ENCODE measurements at regions not wholly inside any gene's neighbourhood (a gene's known extent, or its start where the extent isn't known, plus 50 kb on each side); places are given as distances from the start of the nearest gene placed in this dataset.

DNA sequence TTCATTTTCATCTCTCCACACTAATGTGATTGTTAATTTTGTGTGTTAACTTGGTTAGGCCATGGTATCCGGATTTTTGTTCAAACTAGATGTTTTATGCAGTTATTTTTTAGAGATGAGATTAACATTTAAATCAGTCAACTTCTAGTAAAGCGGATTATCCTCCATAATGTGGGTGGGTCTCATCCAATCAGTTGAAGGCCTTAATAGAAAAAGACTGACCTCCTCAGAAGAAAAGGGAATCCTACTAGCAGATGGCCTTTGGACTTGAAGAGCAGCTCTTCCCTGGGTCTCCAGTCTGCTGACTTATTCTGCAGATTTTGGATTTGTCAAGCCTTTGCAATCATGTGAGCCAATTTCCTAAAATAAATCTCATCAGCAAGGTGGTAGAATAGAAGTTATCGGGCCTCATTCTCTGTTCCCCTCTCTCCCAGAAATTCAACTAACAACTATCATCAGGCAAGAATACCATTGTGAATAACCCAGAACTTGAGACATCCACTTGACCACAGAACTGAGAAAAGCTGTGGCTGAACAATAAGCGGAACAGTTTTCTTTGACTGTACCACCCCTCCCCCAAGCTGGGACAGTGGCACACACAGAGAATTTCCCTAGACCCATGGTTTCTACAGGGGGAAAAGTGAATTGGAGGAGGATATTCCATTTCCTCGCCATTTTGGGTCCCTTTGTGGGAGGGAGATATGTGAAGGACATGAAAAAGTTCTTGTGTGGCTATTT is 323.0 kb downstream of the UTRN start:
- TF ChIP-seq, protein P1, sequence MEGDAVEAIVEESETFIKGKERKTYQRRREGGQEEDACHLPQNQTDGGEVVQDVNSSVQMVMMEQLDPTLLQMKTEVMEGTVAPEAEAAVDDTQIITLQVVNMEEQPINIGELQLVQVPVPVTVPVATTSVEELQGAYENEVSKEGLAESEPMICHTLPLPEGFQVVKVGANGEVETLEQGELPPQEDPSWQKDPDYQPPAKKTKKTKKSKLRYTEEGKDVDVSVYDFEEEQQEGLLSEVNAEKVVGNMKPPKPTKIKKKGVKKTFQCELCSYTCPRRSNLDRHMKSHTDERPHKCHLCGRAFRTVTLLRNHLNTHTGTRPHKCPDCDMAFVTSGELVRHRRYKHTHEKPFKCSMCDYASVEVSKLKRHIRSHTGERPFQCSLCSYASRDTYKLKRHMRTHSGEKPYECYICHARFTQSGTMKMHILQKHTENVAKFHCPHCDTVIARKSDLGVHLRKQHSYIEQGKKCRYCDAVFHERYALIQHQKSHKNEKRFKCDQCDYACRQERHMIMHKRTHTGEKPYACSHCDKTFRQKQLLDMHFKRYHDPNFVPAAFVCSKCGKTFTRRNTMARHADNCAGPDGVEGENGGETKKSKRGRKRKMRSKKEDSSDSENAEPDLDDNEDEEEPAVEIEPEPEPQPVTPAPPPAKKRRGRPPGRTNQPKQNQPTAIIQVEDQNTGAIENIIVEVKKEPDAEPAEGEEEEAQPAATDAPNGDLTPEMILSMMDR (IDR thresholded peaks at IDR 0.05; ENCODE audit: low read depth, low read length), result no peak
- no peak for DNase-seq (ENCODE audit: extremely low read depth, low read depth)

GRCh38 chr6:144612811-144613210 is 327.7 kb downstream of the UTRN start:
- TF ChIP-seq, protein P1 (IDR thresholded peaks at IDR 0.05; ENCODE audit: low read depth, low read length), result no peak

GRCh38 chr6:144613859-144614258 is 328.7 kb downstream of the UTRN start:
- no peak for DNase-seq (ENCODE audit: extremely low read depth, low read depth)

More at GRCh38 chr6:144612811-144613210, 327.7 kb downstream of the UTRN start:
- no peak for DNase-seq (ENCODE audit: extremely low read depth, low read depth)

DNA sequence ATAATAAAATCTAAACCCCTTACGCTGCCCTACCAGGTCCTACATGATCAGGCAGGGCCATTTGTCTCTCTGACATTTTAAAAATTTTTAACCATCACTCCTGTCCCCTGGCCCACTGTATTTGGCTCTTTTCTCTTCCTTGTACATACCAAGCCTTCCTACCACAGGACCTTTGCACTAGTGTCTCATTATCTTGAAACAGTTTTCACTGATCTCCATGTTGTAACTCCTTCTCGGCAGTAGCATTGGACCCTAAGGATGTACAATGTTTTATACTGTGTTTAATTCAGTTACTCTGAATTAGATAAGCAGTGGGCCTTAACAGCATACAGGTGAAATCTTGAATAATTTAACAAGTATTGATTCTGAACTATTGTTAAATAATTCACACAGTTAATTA is 330.7 kb downstream of the UTRN start:
- DNase-seq (ENCODE audit: extremely low read depth, low read depth), result no peak
- TF ChIP-seq, protein P1 (IDR thresholded peaks at IDR 0.05; ENCODE audit: low read depth, low read length), result no peak

More at GRCh38 chr6:144613859-144614258, 328.7 kb downstream of the UTRN start:
- TF ChIP-seq, protein P1 (IDR thresholded peaks at IDR 0.05; ENCODE audit: low read depth, low read length), result no peak

DNA sequence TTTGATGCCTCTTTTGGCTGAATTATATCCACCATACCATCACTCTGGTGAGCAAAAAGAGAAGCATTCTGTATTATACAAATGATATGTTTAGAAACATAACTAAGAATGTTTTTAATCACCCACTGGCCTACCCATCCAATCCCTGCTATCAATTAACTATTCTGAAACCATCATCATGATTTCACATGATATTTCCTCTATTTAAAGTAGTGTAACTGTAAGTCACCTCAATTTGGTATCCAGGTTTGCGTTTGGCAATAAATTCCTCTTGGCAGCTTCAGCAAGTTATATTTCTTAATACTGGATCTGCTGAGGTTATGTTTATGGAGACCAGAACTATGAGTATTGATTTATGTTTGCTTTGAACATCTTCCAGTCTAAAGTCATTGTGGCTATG is 332.1 kb downstream of the UTRN start:
- peak; percentile 52 for DNase-seq (ENCODE audit: extremely low read depth, low read depth)
- TF ChIP-seq, protein P1 (IDR thresholded peaks at IDR 0.05; ENCODE audit: low read depth, low read length), result no peak

- no peak for DNase-seq (ENCODE audit: extremely low read depth, low read depth)
- TF ChIP-seq, protein P1 (IDR thresholded peaks at IDR 0.05; ENCODE audit: low read depth, low read length), result no peak
Measured at GRCh38 chr6:144617708-144618107, 332.6 kb downstream of the UTRN start.

DNA sequence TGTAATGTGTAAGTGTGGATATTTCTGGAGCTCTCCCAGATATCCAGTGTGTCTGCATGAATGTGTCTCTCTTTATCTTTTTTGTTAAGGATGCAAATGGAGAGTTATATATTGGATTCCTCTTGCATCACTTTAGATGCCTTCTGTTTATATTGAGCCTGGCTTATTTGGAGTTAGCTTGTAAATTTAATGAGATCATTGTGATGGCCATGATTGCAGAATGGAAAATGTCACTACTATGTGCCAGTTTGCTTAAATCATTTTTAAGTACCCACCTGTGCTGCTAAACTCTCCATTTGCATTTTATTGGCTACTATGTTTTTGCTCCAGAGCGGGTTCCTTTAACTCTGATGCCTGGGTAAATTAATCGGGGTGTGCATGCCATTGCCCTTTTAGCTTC is 334.8 kb downstream of the UTRN start:
- TF ChIP-seq, protein P1 (IDR thresholded peaks at IDR 0.05; ENCODE audit: low read depth, low read length), result no peak
- no peak for DNase-seq (ENCODE audit: extremely low read depth, low read depth)

Data from AG09319 (cell line).